HT1080 (cell line): ENCODE measurements at regions not wholly inside any gene's neighbourhood (a gene's known extent, or its start where the extent isn't known, plus 50 kb on each side); places are given as distances from the start of the nearest gene placed in this dataset.
"Not testable (repeated sequence)": the region's sequence is repeated elsewhere in the genome, so short reads cannot be mapped to it uniquely, and the experiment has no call there.

Experiments used
- DNase-seq: peaks from one replicate; pipeline ENCODE4 v3.0.0-alpha.2; 2015; ENCODE audit warnings: low read depth

GRCh38 chrX:151042842-151043241 is 59.7 kb downstream of the HMGB3 start:
- no peak for DNase-seq

GRCh38 chrX:151066373-151066772 is 83.2 kb downstream of the HMGB3 start:
- not testable (repeated sequence) for DNase-seq

- DNase-seq = no peak
Measured at GRCh38 chrX:151073767-151074166, 90.6 kb downstream of the HMGB3 start.

- no peak for DNase-seq
Measured at GRCh38 chrX:151081016-151081415, 95.4 kb upstream of the GPR50 start.

GRCh38 chrX:151082077-151082948 is 94.1 kb upstream of the GPR50 start:
- DNase-seq = peak; percentile 32

- DNase-seq = no peak
Measured at GRCh38 chrX:151084454-151084853, 91.9 kb upstream of the GPR50 start.

GRCh38 chrX:151085207-151085606 is 91.2 kb upstream of the GPR50 start:
- DNase-seq = no peak

- DNase-seq = no peak
Measured at GRCh38 chrX:151088221-151088620, 88.2 kb upstream of the GPR50 start.

GRCh38 chrX:151099001-151099400 is 77.4 kb upstream of the GPR50 start:
- no peak for DNase-seq

GRCh38 chrX:151100799-151101198 is 75.6 kb upstream of the GPR50 start:
- no peak for DNase-seq

- DNase-seq = not testable (repeated sequence)
Measured at GRCh38 chrX:151113200-151113599, 63.2 kb upstream of the GPR50 start.
